ENCODE measurements at regions not wholly inside any gene's neighbourhood (a gene's known extent, or its start where the extent isn't known, plus 50 kb on each side); places are given as distances from the start of the nearest gene placed in this dataset.

DNA sequence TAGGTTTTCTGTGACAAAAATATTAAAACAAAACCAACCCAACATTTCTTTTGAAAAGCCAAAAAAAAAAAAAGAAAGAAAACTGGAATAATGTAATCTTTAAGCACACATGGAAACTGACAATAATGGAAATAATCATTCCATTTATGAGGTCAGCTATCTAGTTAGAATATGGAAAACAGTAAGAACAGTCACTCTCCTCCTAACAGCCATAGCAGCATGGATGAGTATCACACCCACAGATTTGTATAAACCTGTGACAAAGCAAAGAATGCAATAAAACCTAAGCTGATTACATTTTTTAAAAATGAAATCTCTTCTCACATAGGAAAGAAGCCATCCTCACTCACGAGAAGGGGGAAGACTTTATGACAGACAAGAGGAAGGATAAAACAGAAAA lies 437.8 kb downstream of the NYAP2 start:
- Histone ChIP-seq H3K9me3 (no peaks in the 10 kb centered on the region), H3K27ac (no peak overlapping the region), H3K27me3 (no peaks in the 10 kb centered on the region), H3K4me3 (replicated peaks in 1 of 3) (no peak overlapping the region), H3K36me3 (no peaks in the 10 kb centered on the region), H3K4me1 (peaks cover 0 to 11% of the 10 kb centered on the region in 2 donors)
- no peak for DNase-seq
- 87 to 90% methylated on average over 1 of the region's 1 CpG for WGBS, 2 donors
- intact Hi-C loops (cut with DNase I), result no loop called here
- no peak for TF ChIP-seq POLR2A (IDR thresholded peaks at IDR 0.05)
- TF ChIP-seq, protein P1, sequence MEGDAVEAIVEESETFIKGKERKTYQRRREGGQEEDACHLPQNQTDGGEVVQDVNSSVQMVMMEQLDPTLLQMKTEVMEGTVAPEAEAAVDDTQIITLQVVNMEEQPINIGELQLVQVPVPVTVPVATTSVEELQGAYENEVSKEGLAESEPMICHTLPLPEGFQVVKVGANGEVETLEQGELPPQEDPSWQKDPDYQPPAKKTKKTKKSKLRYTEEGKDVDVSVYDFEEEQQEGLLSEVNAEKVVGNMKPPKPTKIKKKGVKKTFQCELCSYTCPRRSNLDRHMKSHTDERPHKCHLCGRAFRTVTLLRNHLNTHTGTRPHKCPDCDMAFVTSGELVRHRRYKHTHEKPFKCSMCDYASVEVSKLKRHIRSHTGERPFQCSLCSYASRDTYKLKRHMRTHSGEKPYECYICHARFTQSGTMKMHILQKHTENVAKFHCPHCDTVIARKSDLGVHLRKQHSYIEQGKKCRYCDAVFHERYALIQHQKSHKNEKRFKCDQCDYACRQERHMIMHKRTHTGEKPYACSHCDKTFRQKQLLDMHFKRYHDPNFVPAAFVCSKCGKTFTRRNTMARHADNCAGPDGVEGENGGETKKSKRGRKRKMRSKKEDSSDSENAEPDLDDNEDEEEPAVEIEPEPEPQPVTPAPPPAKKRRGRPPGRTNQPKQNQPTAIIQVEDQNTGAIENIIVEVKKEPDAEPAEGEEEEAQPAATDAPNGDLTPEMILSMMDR (IDR thresholded peaks at IDR 0.05), result no peak

DNA sequence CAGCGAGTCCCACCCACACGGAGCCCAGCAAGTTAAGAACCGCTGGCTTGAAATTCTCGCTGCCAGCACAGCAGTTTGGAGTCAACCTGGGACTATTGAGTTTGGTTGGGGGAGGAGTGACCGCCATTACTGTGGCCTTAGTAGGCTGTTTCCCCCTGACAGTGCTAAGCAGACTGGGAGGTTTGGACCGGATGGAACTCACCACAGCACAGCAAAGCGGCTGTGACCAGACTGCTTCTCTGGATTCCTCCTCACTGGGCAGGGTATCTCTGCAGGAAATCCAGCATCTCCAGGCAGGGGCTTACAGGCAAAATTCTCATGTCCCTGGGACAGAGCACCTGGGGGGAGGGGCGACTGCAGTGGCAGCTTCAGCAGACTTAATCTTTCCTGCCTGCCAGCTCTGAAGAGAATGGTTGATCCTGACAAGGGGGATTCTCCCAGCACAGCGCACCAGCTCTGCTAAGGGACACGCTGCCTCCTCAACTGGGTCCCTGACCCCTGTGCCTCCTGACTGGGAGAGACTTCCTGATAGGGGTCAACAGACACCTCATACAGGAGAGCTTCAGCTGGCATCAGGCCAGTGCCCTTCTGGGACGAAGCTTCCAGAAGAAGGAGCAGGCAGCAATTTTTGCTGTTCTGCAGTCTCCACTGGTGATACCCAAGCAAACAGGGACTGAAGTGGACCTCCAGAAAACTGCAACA lies 425.4 kb downstream of the NYAP2 start:
- H3K9me3 ChIP-seq, result no peaks in the 10 kb centered on the region
- H3K4me3 ChIP-seq (replicated peaks in 1 of 3), result no peak overlapping the region
- H3K27ac ChIP-seq, result no peak overlapping the region
- TF ChIP-seq POLR2A (IDR thresholded peaks at IDR 0.05), result no peak
- TF ChIP-seq, protein P1 (IDR thresholded peaks at IDR 0.05), result no peak
- no peaks in the 10 kb centered on the region for H3K4me1 ChIP-seq
- DNase-seq, result no peak
- no peaks in the 10 kb centered on the region for H3K36me3 ChIP-seq
- intact Hi-C loops (cut with DNase I), result no loop called here
- H3K27me3 ChIP-seq, result no peaks in the 10 kb centered on the region
- 82 to 86% methylated on average over 5 to 10 of the region's 11 CpGs for WGBS, 2 donors

DNA sequence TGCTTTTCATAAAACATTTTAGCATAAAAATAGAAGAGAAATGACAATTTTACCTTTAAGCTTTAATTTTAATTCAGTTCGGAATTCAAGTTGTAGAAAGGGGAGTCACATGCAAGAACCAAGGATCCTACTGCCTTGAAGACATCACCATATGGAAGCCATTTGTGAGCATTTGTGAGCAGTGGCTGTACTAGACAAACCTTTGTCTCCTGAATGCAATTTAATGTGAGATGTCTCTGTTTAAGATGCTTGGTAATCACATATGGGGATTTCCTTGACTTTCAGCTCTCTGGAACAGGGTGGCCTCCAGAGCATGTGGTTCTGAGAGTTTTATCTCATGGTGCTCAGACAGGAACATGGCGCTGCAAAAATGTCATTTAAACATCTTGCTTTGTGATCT lies 421.8 kb downstream of the NYAP2 start:
- 93% methylated on average over 2 of the region's 2 CpGs for WGBS, 2 donors
- H3K27me3 ChIP-seq, result no peaks in the 10 kb centered on the region
- no peaks in the 10 kb centered on the region for H3K36me3 ChIP-seq
- intact Hi-C loops (cut with DNase I), result no loop called here
- no peaks in the 10 kb centered on the region for H3K9me3 ChIP-seq
- no peaks in the 10 kb centered on the region for H3K4me1 ChIP-seq
- TF ChIP-seq, protein P1 (IDR thresholded peaks at IDR 0.05), result no peak
- no peak for TF ChIP-seq POLR2A (IDR thresholded peaks at IDR 0.05)
- H3K27ac ChIP-seq, result no peak overlapping the region
- DNase-seq, result no peak
- no peak overlapping the region for H3K4me3 ChIP-seq (replicated peaks in 1 of 3)

GRCh38 chr2:225820826-225821225 lies 421.3 kb downstream of the NYAP2 start:
- TF ChIP-seq POLR2A (IDR thresholded peaks at IDR 0.05), result no peak
- TF ChIP-seq, protein P1 (IDR thresholded peaks at IDR 0.05), result no peak
- Histone ChIP-seq H3K9me3 (no peaks in the 10 kb centered on the region), H3K36me3 (no peaks in the 10 kb centered on the region), H3K4me3 (replicated peaks in 1 of 3) (no peak overlapping the region), H3K27ac (no peak overlapping the region), H3K27me3 (no peaks in the 10 kb centered on the region), H3K4me1 (no peaks in the 10 kb centered on the region)
- no peak for DNase-seq
- intact Hi-C loops (cut with DNase I), result no loop called here
- 87 to 88% methylated on average over 7 of the region's 7 CpGs for WGBS, 2 donors

DNA sequence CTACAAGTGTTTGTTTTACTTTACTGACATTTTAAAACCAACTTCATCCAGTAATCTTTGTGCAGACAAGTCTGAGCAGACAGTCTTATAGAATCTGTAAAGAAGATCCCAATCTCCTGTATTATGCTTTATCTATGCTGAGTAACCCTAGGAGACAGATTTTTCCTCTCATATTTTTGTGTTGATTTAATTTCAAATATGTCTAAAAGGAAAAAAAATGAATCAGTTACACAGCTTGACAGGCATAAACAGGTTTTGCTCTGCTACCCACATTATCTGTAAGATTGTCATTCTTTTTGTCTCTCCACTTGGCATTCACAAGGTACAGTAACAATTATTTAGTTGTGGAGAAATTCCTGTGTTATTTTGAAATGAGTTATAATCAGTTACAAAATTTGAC lies 415.0 kb downstream of the NYAP2 start:
- H3K4me3 ChIP-seq (replicated peaks in 1 of 3), result no peak overlapping the region
- H3K36me3 ChIP-seq, result no peaks in the 10 kb centered on the region
- H3K27me3 ChIP-seq, result no peaks in the 10 kb centered on the region
- TF ChIP-seq POLR2A (IDR thresholded peaks at IDR 0.05), result no peak
- TF ChIP-seq, protein P1 (IDR thresholded peaks at IDR 0.05), result no peak
- no peaks in the 10 kb centered on the region for H3K4me1 ChIP-seq
- no peaks in the 10 kb centered on the region for H3K9me3 ChIP-seq
- no peak for DNase-seq
- intact Hi-C loops (cut with DNase I), result no loop called here
- H3K27ac ChIP-seq, result no peak overlapping the region
